Duodenal mucosa (tissue), 2 donors: ENCODE measurements at regions not wholly inside any gene's neighbourhood (a gene's known extent, or its start where the extent isn't known, plus 50 kb on each side); places are given as distances from the start of the nearest gene placed in this dataset.
"Not testable (repeated sequence)": the region's sequence is repeated elsewhere in the genome, so short reads cannot be mapped to it uniquely, and the experiment has no call there.

Experiments
- H3K27ac ChIP-seq: one replicate; pipeline ENCODE4 v1.7.0; 2013; ENCODE audit warnings: low read depth, low read length
- H3K27me3 ChIP-seq, 2 donors: one replicate each; pipeline ENCODE4 v1.7.0; 2013; ENCODE audit warnings: low read length in 2 of 2, control low read depth in 1 of 2; ENCODE audit not compliant: insufficient read depth in 2 of 2, control insufficient read depth in 1 of 2
- H3K36me3 ChIP-seq, 2 donors: one replicate each; pipeline ENCODE4 v1.7.0; 2013; ENCODE audit warnings: low read length in 2 of 2, control low read depth in 1 of 2; ENCODE audit not compliant: insufficient read depth in 2 of 2, control insufficient read depth in 1 of 2
- H3K4me1 ChIP-seq, 2 donors: one replicate each; pipeline ENCODE4 v1.7.0; 2013; ENCODE audit warnings: low read length in 2 of 2, control low read depth in 1 of 2; ENCODE audit not compliant: insufficient read depth in 2 of 2, control insufficient read depth in 1 of 2
- H3K4me3 ChIP-seq, 2 donors: one replicate each; pipeline ENCODE4 v1.7.0; 2013; ENCODE audit warnings: low read length in 2 of 2, low read depth in 1 of 2
- H3K9ac ChIP-seq, 2 donors: one replicate each; pipeline ENCODE4 v1.7.0; 2013; ENCODE audit warnings: low read length in 2 of 2, low read depth in 1 of 2
- H3K9me3 ChIP-seq, 2 donors: one replicate each; pipeline ENCODE4 v1.7.0; 2013; ENCODE audit warnings: low read length in 2 of 2, control low read depth in 1 of 2; ENCODE audit not compliant: control insufficient read depth in 1 of 2

GRCh38 chr15:39262995-39263772 lies 317.7 kb upstream of the THBS1 start:
- H3K27ac ChIP-seq, H3K9ac ChIP-seq, H3K9me3 ChIP-seq, H3K27me3 ChIP-seq, H3K4me1 ChIP-seq, H3K36me3 ChIP-seq, H3K4me3 ChIP-seq: not testable (repeated sequence)

GRCh38 chr15:39265261-39265660 lies 315.6 kb upstream of the THBS1 start:
- Histone ChIP-seq H3K9ac (no peak overlapping the region), H3K27ac (no peak overlapping the region), H3K4me3 (no peak overlapping the region)

GRCh38 chr15:39266890-39267289 lies 314.0 kb upstream of the THBS1 start:
- H3K27ac ChIP-seq, result no peak overlapping the region
- no peaks in the 10 kb centered on the region for H3K36me3 ChIP-seq
- no peak overlapping the region for H3K9ac ChIP-seq
- H3K4me3 ChIP-seq, result no peak overlapping the region
- H3K4me1 ChIP-seq, result no peaks in the 10 kb centered on the region
- no peaks in the 10 kb centered on the region for H3K27me3 ChIP-seq
- H3K9me3 ChIP-seq, result no peaks in the 10 kb centered on the region

More at GRCh38 chr15:39265261-39265660, 315.6 kb upstream of the THBS1 start:
- Histone ChIP-seq H3K27me3 (no peaks in the 10 kb centered on the region), H3K4me1 (no peaks in the 10 kb centered on the region), H3K9me3 (no peaks in the 10 kb centered on the region), H3K36me3 (no peaks in the 10 kb centered on the region)

- no peaks in the 10 kb centered on the region for H3K9me3 ChIP-seq
- H3K9ac ChIP-seq, result no peak overlapping the region
- no peaks in the 10 kb centered on the region for H3K27me3 ChIP-seq
- H3K27ac ChIP-seq, result no peak overlapping the region
- H3K36me3 ChIP-seq, result no peaks in the 10 kb centered on the region
- H3K4me3 ChIP-seq, result no peak overlapping the region
- no peaks in the 10 kb centered on the region for H3K4me1 ChIP-seq
Measured at GRCh38 chr15:39267685-39268084, 313.2 kb upstream of the THBS1 start.

- Histone ChIP-seq H3K27me3 (no peaks in the 10 kb centered on the region), H3K27ac (no peak overlapping the region), H3K36me3 (no peaks in the 10 kb centered on the region), H3K4me3 (no peak overlapping the region), H3K9ac (no peak overlapping the region), H3K4me1 (no peaks in the 10 kb centered on the region), H3K9me3 (no peaks in the 10 kb centered on the region)
Measured at GRCh38 chr15:39269352-39269751, 311.5 kb upstream of the THBS1 start.

GRCh38 chr15:39269821-39270220 lies 311.1 kb upstream of the THBS1 start:
- Histone ChIP-seq H3K27ac (no peak overlapping the region), H3K4me3 (no peak overlapping the region), H3K9ac (no peak overlapping the region), H3K9me3 (no peaks in the 10 kb centered on the region), H3K36me3 (no peaks in the 10 kb centered on the region), H3K27me3 (no peaks in the 10 kb centered on the region), H3K4me1 (no peaks in the 10 kb centered on the region)

GRCh38 chr15:39270221-39270855 lies 310.5 kb upstream of the THBS1 start:
- Histone ChIP-seq H3K9me3 (no peaks in the 10 kb centered on the region), H3K9ac (no peak overlapping the region), H3K4me3 (no peak overlapping the region), H3K27me3 (no peaks in the 10 kb centered on the region), H3K36me3 (no peaks in the 10 kb centered on the region), H3K4me1 (no peaks in the 10 kb centered on the region), H3K27ac (no peak overlapping the region)

GRCh38 chr15:39270934-39271333 lies 309.9 kb upstream of the THBS1 start:
- Histone ChIP-seq H3K4me1 (no peaks in the 10 kb centered on the region), H3K4me3 (no peak overlapping the region), H3K9ac (no peak overlapping the region), H3K36me3 (no peaks in the 10 kb centered on the region), H3K9me3 (no peaks in the 10 kb centered on the region), H3K27me3 (no peaks in the 10 kb centered on the region), H3K27ac (no peak overlapping the region)

- H3K36me3 ChIP-seq, result no peaks in the 10 kb centered on the region
- H3K27me3 ChIP-seq, result no peaks in the 10 kb centered on the region
- H3K4me3 ChIP-seq, result no peak overlapping the region
- H3K9me3 ChIP-seq, result no peaks in the 10 kb centered on the region
- H3K27ac ChIP-seq, result no peak overlapping the region
- no peak overlapping the region for H3K9ac ChIP-seq
- H3K4me1 ChIP-seq, result no peaks in the 10 kb centered on the region
Measured at GRCh38 chr15:39272901-39273300, 308.0 kb upstream of the THBS1 start.

- Histone ChIP-seq H3K27ac (no peak overlapping the region), H3K27me3 (no peaks in the 10 kb centered on the region), H3K4me3 (no peak overlapping the region), H3K4me1 (no peaks in the 10 kb centered on the region), H3K9me3 (no peaks in the 10 kb centered on the region), H3K36me3 (no peaks in the 10 kb centered on the region), H3K9ac (no peak overlapping the region)
Measured at GRCh38 chr15:39273717-39274411, 307.0 kb upstream of the THBS1 start.
